Tibial nerve (tissue), 4 donors: ENCODE measurements at regions not wholly inside any gene's neighbourhood (a gene's known extent, or its start where the extent isn't known, plus 50 kb on each side); places are given as distances from the start of the nearest gene placed in this dataset.

ENCODE experiments used
- DNase-seq, 2 donors: peaks; one replicate each; pipeline ENCODE4 v3.0.0-alpha.2; 2019; ENCODE audit warnings: low spot score in 2 of 2
- H3K27ac ChIP-seq, 4 donors: fragments of 200-600 bp; sonication (generic) in 3 of 4; one replicate each; pipeline ENCODE4 v1.5.1; 2017 to 2019; ENCODE audit warnings: mild to moderate bottlenecking in 1 of 4
- H3K27me3 ChIP-seq, 2 donors: fragments of 200-600 bp; sonication (generic) in 1 of 2; one replicate each; pipeline versions ENCODE4 v1.5.1 to v1.6.0; 2017 to 2019
- H3K36me3 ChIP-seq, 3 donors: fragments of 200-600 bp; sonication (generic); one replicate each; pipeline ENCODE4 v1.5.1; 2018 to 2019
- H3K4me1 ChIP-seq, 4 donors: fragments of 200-600 bp; sonication (generic) in 3 of 4; one replicate each; pipeline ENCODE4 v1.5.1; 2017 to 2019
- H3K4me3 ChIP-seq, 4 donors: fragments of 200-600 bp; sonication (generic) in 3 of 4; one replicate each; pipeline ENCODE4 v1.5.1; 2017 to 2019; ENCODE audit warnings: mild to moderate bottlenecking in 1 of 4, moderate library complexity in 1 of 4
- H3K9me3 ChIP-seq, 4 donors: fragments of 200-600 bp; sonication (generic) in 3 of 4; one replicate each; pipeline ENCODE4 v1.5.1; 2017 to 2019
- EP300 ChIP-seq, 2 donors: sonication (generic); formaldehyde crosslinking; IDR thresholded peaks; one replicate each; pipeline ENCODE4 v1.6.1; 2017; ENCODE audit warnings: antibody characterized with exemption in 2 of 2, mild to moderate bottlenecking in 1 of 2
- POLR2A ChIP-seq, 2 donors: fragments of 450-650 bp; IDR thresholded peaks; one replicate each; pipeline ENCODE4 v1.6.1; 2017; ENCODE audit warnings: antibody characterized with exemption in 2 of 2, mild to moderate bottlenecking in 2 of 2, moderate library complexity in 2 of 2
- WGBS, 2 donors: methylation state at CpG; one replicate each; pipeline ENCODE4 v1.1.5; 2018; 5-methylcytosine and 5-hydroxymethylcytosine counted together
- TF ChIP-seq, protein P1 (sequence below), 5 experiments: fragments of 200-600 bp in 3 of 5; fragments of 450-650 bp in 2 of 5; sonication (generic) in 3 of 5; IDR thresholded peaks; one replicate each; pipeline ENCODE4 v1.5.1; 2016 to 2019; ENCODE audit warnings: antibody characterized with exemption in 5 of 5, mild to moderate bottlenecking in 3 of 5, moderate library complexity in 2 of 5

DNA sequence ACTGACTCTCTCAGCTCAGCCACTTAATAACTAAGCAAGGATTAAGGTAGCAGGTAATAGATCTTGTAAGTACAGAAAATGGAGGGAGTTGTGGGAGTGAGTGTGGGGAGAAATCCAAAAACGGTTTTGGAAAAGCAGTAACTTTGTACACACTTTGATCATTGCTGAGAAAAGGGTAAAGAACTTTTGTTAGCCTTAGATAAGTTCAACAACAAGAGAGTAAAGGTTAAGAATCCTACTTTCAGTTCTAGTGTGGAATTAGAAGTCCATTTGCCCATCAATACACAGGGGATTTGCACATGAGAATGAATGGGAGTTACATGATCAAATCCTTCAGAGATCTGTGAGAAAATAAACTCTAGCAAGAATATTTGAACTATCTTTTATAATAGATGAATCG, 528.7 kb downstream of the SOX2 start:
- no peak overlapping the region for H3K4me3 ChIP-seq
- H3K27ac ChIP-seq, result peak overlapping the region; percentile 5 to 94 (median 77)
- 39 to 44% methylated on average over 2 of the region's 2 CpGs for WGBS, 2 donors

DNA sequence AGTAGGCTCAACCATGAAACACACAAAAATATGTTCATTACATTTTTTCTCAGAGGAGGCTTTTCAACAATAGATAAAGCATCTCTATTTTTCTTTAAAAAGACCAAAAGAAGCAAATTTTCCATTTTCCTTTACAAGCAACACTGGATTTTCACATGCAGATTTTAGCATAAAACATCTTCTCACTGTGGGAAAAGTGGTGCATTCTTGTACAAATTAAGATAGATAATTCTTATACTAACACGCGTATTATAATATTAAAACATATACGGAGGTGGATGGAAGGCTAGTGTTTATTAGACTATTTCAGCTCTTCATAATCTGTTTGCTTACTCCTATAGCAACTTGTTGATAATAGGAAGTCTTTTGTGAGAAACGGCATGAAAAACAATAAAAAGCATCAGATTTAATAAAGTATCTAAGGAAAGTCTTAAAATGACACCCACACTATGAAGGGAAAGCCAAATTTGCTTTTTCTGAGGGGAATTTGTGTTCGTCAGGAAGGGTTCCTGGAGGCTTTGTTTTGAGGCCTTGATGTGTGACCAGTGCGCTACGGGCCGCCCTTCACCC, 529.6 kb downstream of the SOX2 start:
- 57% methylated on average over 8 of the region's 8 CpGs for WGBS, 2 donors
- Histone ChIP-seq H3K9me3 (no peaks in the 10 kb centered on the region), H3K36me3 (no peaks in the 10 kb centered on the region), H3K4me3 (no peak overlapping the region), H3K27me3 (no peaks in the 10 kb centered on the region), H3K4me1 (peaks cover 0 to 38% (median 18%) of the 10 kb centered on the region in 4 donors), H3K27ac (peak overlapping the region; percentile 46 to 94 (median 77))
- TF ChIP-seq EP300 (IDR thresholded peaks at IDR 0.05) (no peak), POLR2A (IDR thresholded peaks at IDR 0.05) (no peak)
- TF ChIP-seq, protein P1, sequence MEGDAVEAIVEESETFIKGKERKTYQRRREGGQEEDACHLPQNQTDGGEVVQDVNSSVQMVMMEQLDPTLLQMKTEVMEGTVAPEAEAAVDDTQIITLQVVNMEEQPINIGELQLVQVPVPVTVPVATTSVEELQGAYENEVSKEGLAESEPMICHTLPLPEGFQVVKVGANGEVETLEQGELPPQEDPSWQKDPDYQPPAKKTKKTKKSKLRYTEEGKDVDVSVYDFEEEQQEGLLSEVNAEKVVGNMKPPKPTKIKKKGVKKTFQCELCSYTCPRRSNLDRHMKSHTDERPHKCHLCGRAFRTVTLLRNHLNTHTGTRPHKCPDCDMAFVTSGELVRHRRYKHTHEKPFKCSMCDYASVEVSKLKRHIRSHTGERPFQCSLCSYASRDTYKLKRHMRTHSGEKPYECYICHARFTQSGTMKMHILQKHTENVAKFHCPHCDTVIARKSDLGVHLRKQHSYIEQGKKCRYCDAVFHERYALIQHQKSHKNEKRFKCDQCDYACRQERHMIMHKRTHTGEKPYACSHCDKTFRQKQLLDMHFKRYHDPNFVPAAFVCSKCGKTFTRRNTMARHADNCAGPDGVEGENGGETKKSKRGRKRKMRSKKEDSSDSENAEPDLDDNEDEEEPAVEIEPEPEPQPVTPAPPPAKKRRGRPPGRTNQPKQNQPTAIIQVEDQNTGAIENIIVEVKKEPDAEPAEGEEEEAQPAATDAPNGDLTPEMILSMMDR (IDR thresholded peaks at IDR 0.05), result no peak
- DNase-seq, result no peak

More for the DNA sequence above, 528.7 kb downstream of the SOX2 start:
- Histone ChIP-seq H3K9me3 (no peaks in the 10 kb centered on the region), H3K4me1 (peaks cover 0 to 38% (median 20%) of the 10 kb centered on the region in 4 donors), H3K36me3 (no peaks in the 10 kb centered on the region), H3K27me3 (no peaks in the 10 kb centered on the region)
- no peak for TF ChIP-seq EP300 (IDR thresholded peaks at IDR 0.05)
- TF ChIP-seq, protein P1 (IDR thresholded peaks at IDR 0.05), result no peak
- TF ChIP-seq POLR2A (IDR thresholded peaks at IDR 0.05), result no peak
- DNase-seq, result no peak

DNA sequence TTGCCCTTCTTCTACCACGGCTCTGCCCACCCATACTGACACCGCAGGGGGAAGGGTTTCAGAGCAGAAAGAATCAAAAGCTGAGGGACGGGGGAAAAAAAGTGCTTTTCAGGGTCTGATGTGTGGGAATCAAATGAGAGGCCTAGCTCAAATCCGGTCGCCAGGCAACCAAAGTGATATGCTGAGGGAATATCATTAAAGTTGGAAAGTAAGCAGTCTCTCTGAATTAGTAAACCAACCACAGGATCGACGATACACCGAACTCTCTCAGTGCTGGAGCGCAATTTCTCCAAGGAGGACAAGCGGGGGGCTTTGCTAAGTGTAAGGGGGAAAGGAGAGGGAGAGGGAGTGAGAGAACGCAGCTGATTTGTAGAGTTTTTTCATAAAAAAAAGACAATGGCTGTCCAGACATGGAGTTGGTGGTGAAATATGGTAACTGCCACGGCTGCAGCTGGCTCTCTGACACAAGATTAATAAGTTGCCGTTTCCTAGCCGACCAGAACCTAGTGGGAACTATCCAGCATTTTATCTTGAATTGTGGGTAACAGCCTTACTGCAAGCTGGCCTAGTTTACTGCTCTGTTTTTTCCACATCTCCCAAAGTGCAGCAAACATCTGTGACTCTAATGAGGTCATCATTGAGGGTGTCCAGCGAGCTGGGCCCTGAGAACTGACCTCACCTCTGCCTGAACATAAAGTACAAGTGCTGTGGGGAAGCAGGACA, 530.2 kb downstream of the SOX2 start:
- TF ChIP-seq, protein P1 (IDR thresholded peaks at IDR 0.05), result no peak
- TF ChIP-seq POLR2A (IDR thresholded peaks at IDR 0.05), result no peak
- peak in 1 of 2 donors; percentile 71 for TF ChIP-seq EP300 (IDR thresholded peaks at IDR 0.05)
- Histone ChIP-seq H3K9me3 (no peaks in the 10 kb centered on the region), H3K27me3 (no peaks in the 10 kb centered on the region), H3K4me1 (peaks cover 0 to 34% (median 18%) of the 10 kb centered on the region in 4 donors), H3K27ac (peak overlapping the region; percentile 46 to 94 (median 77)), H3K36me3 (no peaks in the 10 kb centered on the region), H3K4me3 (no peak overlapping the region)
- peak; percentile 40 to 50 for DNase-seq
- 29 to 35% methylated on average over 15 of the region's 15 CpGs for WGBS, 2 donors

DNA sequence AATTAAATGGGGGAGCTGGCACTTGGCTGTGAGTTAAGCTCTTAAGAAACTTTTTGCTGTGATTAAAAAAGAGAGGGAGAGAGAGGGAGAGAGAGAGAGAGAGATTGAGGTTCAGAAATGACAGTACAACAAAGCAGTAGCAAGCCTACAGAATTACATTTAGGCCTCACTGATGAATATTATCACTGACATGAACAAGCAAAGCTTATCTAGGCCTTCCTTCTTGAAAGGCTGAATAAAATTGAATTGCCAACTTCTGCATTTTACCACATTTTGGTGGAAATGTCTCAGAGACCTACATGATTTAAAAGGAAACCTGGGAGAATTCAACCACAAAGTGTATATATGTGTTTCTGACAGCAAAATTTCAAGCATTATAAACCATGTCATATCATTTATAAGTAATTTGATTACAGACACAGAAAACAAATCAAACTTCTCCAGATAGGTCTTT, 530.8 kb downstream of the SOX2 start:
- Histone ChIP-seq H3K27ac (peak overlapping the region; percentile 46 to 94 (median 77)), H3K9me3 (no peaks in the 10 kb centered on the region), H3K36me3 (no peaks in the 10 kb centered on the region), H3K4me3 (no peak overlapping the region), H3K27me3 (no peaks in the 10 kb centered on the region), H3K4me1 (peaks cover 0 to 34% (median 15%) of the 10 kb centered on the region in 4 donors)
- no peak for DNase-seq
- TF ChIP-seq, protein P1 (IDR thresholded peaks at IDR 0.05), result no peak
- no peak for TF ChIP-seq EP300 (IDR thresholded peaks at IDR 0.05)
- TF ChIP-seq POLR2A (IDR thresholded peaks at IDR 0.05), result no peak

DNA sequence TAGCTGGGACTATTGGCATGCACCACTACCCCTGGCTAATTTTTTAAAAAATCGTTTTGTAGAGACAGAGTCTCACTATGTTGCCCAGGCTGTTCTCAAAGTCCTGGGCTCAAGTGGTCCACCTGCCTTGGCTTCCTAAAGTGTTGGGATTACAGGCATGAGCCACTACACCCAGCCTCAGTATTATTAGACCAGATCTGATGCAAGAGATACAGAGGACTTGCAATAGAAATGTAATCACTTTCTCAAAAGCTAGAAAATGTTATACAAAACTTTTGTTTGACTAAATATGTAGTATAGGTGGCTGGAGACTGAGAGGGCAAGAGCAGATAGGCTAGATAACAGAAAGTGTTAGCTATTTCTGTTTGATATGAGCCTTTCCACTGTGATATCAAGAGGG, 531.9 kb downstream of the SOX2 start:
- 23 to 25% methylated on average over 1 of the region's 1 CpG for WGBS, 2 donors
- peaks cover 0 to 34% (median 15%) of the 10 kb centered on the region in 4 donors for H3K4me1 ChIP-seq
- no peaks in the 10 kb centered on the region for H3K9me3 ChIP-seq
- no peaks in the 10 kb centered on the region for H3K27me3 ChIP-seq
- H3K27ac ChIP-seq, result peak overlapping the region in 2 of 4 donors; percentile 60 to 94
- TF ChIP-seq EP300 (IDR thresholded peaks at IDR 0.05), result no peak
- TF ChIP-seq, protein P1 (IDR thresholded peaks at IDR 0.05), result no peak
- TF ChIP-seq POLR2A (IDR thresholded peaks at IDR 0.05), result no peak
- H3K4me3 ChIP-seq, result no peak overlapping the region
- DNase-seq, result no peak
- H3K36me3 ChIP-seq, result no peaks in the 10 kb centered on the region
